GM18508 (cell line): ENCODE measurements at regions not wholly inside any gene's neighbourhood (a gene's known extent, or its start where the extent isn't known, plus 50 kb on each side); places are given as distances from the start of the nearest gene placed in this dataset.

Experiments
- ATAC-seq: cut with Tn5 transposase; IDR thresholded peaks from one replicate; pipeline ENCODE4 v1.9.1; 2021; ENCODE audit warnings: moderate number of reproducible peaks; ENCODE audit not compliant: insufficient read depth, unreplicated experiment

GRCh38 chr5:107157809-107158208 lies 512.9 kb downstream of the EFNA5 start:
- ATAC-seq, result no peak

DNA sequence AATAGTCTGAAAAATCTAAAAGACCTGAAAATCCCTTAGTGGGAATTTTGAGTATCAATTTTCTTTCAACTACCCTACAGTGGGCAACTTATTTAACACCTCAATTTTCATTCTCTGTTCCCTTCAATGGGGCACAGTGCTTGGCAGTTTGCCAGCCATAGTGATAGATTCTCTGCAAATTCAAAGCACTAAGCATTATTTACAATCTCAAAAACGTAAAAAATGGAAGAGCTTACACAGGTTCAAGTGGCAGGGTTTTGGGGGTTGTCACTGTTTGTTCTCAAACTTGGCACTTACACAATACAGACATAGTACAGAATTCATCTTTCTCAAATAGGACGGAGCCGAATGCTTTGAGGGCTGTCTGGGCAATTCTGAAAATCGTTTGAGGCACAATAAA lies 515.0 kb downstream of the EFNA5 start:
- no peak for ATAC-seq

GRCh38 chr5:107154593-107154992 lies 516.1 kb downstream of the EFNA5 start:
- ATAC-seq, result no peak

- ATAC-seq, result no peak
Measured at GRCh38 chr5:107153283-107153682, 517.5 kb downstream of the EFNA5 start.

DNA sequence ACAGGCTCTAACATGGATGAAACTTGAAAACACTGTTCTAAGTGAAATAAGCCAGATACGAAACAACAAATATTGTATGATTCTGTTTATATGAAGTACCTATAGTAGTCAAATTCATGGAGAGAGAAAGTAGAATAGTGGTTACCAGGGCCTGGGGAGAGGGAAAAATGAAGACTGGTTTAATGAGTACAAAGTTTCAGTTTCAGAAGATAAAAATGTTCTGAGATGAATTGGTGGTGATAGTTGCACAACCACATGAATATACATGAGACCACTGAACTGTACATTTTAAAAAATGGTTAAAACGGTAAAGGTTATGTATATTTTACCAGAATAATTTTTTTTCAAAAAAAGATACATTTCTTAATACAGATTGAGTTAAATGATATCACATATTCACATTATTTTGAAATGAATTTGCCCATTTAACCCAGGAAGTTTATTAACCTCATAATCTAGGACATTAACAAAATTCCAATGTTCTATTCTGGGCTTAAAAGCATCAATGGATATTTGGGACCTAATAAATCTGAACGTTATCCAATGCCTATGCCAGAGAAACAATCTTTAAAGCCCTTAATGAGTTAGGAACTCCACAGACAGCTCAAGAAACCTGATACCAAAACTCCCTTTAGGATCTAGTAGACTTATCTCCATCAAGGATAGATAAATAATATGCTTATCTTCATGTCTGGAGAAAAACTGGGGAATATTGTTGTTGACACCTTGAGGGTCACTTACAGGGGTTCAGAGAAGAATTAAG lies 521.3 kb downstream of the EFNA5 start:
- ATAC-seq, result peak; percentile 91

GRCh38 chr5:107147589-107147988 lies 523.1 kb downstream of the EFNA5 start:
- ATAC-seq, result no peak

DNA sequence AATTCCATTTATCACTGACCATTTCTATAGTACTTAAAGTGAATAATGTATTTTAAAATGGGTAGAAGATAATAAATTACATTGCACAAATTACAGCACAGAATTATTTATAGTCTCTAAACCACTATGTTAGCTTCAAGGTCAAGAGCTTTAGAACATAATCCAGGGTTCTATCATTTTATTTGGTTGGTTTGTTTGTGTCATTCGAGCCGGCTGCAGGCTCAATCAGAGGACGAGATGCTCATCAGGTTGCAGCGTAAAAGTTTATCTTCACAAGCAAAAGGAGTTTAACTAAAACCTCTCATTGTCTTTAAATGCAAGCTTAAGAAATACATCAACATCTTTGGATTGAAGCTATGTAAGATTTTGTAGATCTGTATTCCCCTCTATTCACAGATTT lies 523.8 kb downstream of the EFNA5 start:
- ATAC-seq, result no peak

GRCh38 chr5:107135391-107135790 lies 535.3 kb downstream of the EFNA5 start:
- ATAC-seq, result no peak

GRCh38 chr5:107134931-107135330 lies 535.8 kb downstream of the EFNA5 start:
- no peak for ATAC-seq

GRCh38 chr5:107129051-107129450 lies 541.7 kb downstream of the EFNA5 start:
- ATAC-seq, result no peak

- ATAC-seq, result no peak
Measured at GRCh38 chr5:107127878-107128277, 542.9 kb downstream of the EFNA5 start.

- ATAC-seq, result no peak
Measured at GRCh38 chr5:107126341-107126740, 544.4 kb downstream of the EFNA5 start.

GRCh38 chr5:107124376-107124775 lies 546.4 kb downstream of the EFNA5 start:
- no peak for ATAC-seq

DNA sequence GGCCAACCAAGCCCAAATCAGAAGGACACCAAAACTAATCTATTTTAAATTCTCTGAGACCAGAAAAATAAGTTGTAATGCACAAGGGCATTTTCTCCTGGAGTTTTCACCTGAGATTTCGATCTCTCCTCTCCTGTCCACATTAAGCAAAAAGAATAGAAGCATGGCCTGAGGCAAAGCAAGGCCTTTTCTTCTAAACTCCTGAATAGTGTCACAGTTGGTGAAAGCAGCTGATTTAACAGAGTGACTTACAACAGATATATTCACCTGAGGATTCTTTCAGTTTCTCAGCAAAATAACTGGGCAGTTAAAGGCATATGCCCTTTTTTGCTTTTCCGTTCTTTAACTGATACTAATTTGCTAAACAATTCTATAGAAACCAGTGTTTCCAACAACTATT lies 547.7 kb downstream of the EFNA5 start:
- no peak for ATAC-seq

GRCh38 chr5:107121793-107122519 lies 548.8 kb downstream of the EFNA5 start:
- no peak for ATAC-seq

DNA sequence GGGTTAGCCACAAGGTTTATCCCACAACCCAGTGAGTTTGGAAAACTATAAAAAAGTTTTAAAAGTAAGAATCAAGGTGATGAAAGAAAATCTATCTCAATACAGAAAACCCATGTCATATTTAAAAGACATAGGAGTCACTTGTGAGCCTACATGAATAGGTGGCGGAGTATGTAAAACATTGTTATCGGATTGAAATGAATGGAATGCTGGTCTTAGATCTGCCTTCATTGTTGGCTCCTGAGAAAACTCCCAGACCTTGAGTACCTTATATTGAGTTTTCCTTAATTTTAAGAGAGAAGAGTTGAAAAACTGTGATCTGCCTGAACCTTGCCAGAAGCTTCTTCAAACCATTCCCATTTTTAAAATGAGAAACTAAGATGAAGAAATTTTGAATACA lies 551.1 kb downstream of the EFNA5 start:
- ATAC-seq, result no peak

GRCh38 chr5:107118184-107119019 lies 552.3 kb downstream of the EFNA5 start:
- no peak for ATAC-seq

DNA sequence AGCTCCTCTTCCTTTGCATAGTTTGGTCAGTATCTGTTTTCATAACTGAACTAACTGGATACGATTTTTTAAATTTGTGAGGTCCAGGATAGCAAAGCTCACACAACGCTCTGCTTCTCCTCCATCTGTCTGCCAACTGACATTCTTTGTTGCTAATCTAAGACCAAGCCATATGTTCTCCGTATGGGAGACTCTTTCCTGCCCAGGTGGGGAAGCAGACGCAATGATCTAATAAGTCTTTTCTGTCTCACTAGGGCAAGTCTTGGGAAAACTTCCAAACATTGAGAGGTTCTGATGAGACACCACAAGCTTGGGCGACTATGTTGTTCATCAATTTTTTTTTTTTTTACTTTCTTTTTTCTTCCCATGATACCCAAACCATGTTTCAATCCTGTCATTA lies 558.5 kb downstream of the EFNA5 start:
- ATAC-seq, result no peak

DNA sequence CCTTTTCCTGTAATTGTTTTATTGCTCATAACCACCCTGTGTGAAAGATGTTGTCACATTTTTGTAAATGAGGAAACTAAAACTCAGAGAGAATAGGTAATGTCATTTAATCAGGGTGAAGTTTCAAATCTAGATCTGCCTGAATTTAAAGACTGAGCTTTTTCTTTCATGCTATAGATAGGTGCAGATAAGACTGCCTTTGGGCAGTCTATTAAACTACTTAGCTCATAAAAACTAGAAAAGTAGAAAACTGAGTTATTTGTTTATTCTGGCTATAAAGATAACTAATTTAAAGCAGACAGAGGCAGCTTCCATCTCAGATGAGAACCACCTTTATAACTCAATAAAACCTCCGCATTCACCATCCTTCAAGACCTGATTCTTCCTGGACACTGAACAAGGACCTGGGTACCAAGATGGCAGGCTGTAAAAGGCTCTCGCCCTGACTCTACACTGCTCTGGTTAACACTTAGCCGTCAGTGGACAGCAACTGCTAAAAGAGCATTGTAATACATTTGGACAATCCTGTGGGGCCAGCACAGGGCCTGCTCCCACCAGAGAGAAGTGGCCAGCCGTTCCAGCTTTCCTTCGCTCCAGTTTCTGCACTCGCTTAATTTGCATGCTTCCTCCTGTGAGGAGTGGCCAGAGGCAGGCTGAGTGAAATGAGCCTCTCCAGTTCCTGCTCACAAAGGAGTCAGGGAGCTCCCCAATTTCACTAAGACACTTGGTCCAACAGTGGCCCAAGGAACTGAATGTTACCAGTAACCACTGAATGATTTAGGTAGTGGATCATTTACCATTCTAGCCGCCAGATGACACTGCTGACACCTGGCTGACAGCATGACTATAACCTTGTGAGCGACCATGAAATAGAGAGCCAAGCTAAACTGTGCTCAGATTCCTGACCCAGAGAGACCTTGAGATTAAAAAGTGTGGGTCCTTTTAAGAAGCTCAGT lies 566.4 kb downstream of the EFNA5 start:
- peak; percentile 58 for ATAC-seq

GRCh38 chr5:107103522-107103921 lies 567.2 kb downstream of the EFNA5 start:
- no peak for ATAC-seq
